H1 (cell line): ENCODE measurements at regions not wholly inside any gene's neighbourhood (a gene's known extent, or its start where the extent isn't known, plus 50 kb on each side); places are given as distances from the start of the nearest gene placed in this dataset.

ENCODE experiments used
- CTCF ChIA-PET: fragments of 300-600 bp; sonication (Branson Sonifier 250); formaldehyde crosslinking; loops from one replicate; lab custom pipeline; 2021; ENCODE audit not compliant: partially characterized antibody; lab: Charles Lee
- POLR2A ChIA-PET: fragments of 300-600 bp; sonication (Branson Sonifier 250); formaldehyde crosslinking; loops from one replicate; lab custom pipeline; 2021; ENCODE audit warnings: inconsistent platforms; ENCODE audit not compliant: partially characterized antibody; lab: Charles Lee
- DNase-seq, 2 experiments: peaks; one replicate each; pipeline versions ENCODE4 v3.0.0 to v3.0.0-alpha.2; 2010 to 2022; ENCODE audit warnings: low spot score in 2 of 2, low read depth in 1 of 2, mixed read lengths in 1 of 2
- FAIRE-seq: peaks from 2 replicates; lab custom pipeline; 2011; peaks lifted over from hg19 to GRCh38; lab: Jason Lieb, UNC
- H2AFZ ChIP-seq: 2 replicates; pipeline ENCODE4 v1.8.1; 2012; ENCODE audit warnings: low read length, inconsistent platforms
- H2AK5ac ChIP-seq: 2 replicates; pipeline ENCODE4 v1.6.1; 2013; ENCODE audit warnings: low read depth, low read length
- H2BK120ac ChIP-seq: replicated peaks from 2 replicates; pipeline ENCODE3; 2013; ENCODE audit warnings: low read depth, low read length, inconsistent platforms
- H2BK12ac ChIP-seq: 2 replicates; pipeline ENCODE4 v1.6.1; 2013; ENCODE audit warnings: low read depth, low read length
- H2BK15ac ChIP-seq: 2 replicates; pipeline ENCODE4 v1.6.1; 2013; ENCODE audit warnings: low read length
- H2BK20ac ChIP-seq: 2 replicates; pipeline ENCODE4 v1.6.1; 2013; ENCODE audit warnings: low read length
- H2BK5ac ChIP-seq: 2 replicates; pipeline ENCODE4 v1.6.1; 2013; ENCODE audit warnings: low read depth, low read length
- H3K14ac ChIP-seq: 2 replicates; pipeline ENCODE4 v1.6.1; 2013; ENCODE audit warnings: inconsistent platforms; ENCODE audit not compliant: insufficient read length
- H3K18ac ChIP-seq: 2 replicates; pipeline ENCODE4 v1.6.1; 2013; ENCODE audit warnings: low read length; ENCODE audit errors: extremely low read depth
- H3K23ac ChIP-seq: 2 replicates; pipeline ENCODE4 v1.6.1; 2013; ENCODE audit warnings: inconsistent platforms; ENCODE audit not compliant: insufficient read length
- H3K23me2 ChIP-seq: 2 replicates; pipeline ENCODE4 v1.6.1; 2013; ENCODE audit warnings: low read depth, low read length
- H3K27ac ChIP-seq: 2 replicates; pipeline ENCODE4 v1.6.1; 2011; ENCODE audit warnings: low read depth, low read length, inconsistent platforms
- H3K27me3 ChIP-seq, 4 experiments: replicated peaks in 1 of 4; 1 replicate in 1 of 4; 2 replicates in 3 of 4; pipeline versions ENCODE4 v1.6.1 to v1.8.1; 2011 to 2013; ENCODE audit warnings: low read length in 3 of 4, mild to moderate bottlenecking in 3 of 4, inconsistent platforms in 2 of 4, mixed read lengths in 2 of 4, moderate library complexity in 1 of 4; ENCODE audit not compliant: control insufficient read depth in 3 of 4, insufficient read depth in 3 of 4; ENCODE audit errors: extremely low read depth in 1 of 4
- H3K36me3 ChIP-seq, 4 experiments: 2 replicates each; pipeline versions ENCODE4 v1.6.1 to v1.8.1; 2011 to 2013; ENCODE audit warnings: mild to moderate bottlenecking in 4 of 4, low read length in 3 of 4, moderate library complexity in 2 of 4, control low read depth in 1 of 4, inconsistent platforms in 1 of 4; ENCODE audit not compliant: insufficient read depth in 4 of 4, control insufficient read depth in 2 of 4
- H3K4ac ChIP-seq: replicated peaks from 2 replicates; pipeline ENCODE3; 2013; ENCODE audit warnings: low read length, low read depth, mixed read lengths, inconsistent platforms; ENCODE audit not compliant: insufficient read length
- H3K4me1 ChIP-seq, 4 experiments: replicated peaks in 1 of 4; 1 replicate in 1 of 4; 2 replicates in 3 of 4; pipeline versions ENCODE4 v1.6.1 to v1.8.1; 2011 to 2013; ENCODE audit warnings: low read length in 3 of 4, inconsistent platforms in 2 of 4, mixed read lengths in 1 of 4; ENCODE audit not compliant: insufficient read depth in 4 of 4, control insufficient read depth in 3 of 4
- H3K4me2 ChIP-seq, 2 experiments: 2 replicates each; pipeline versions ENCODE4 v1.6.1 to v1.8.1; 2011 to 2013; ENCODE audit warnings: low read depth in 2 of 2, low read length in 2 of 2, control low read depth in 1 of 2, inconsistent platforms in 1 of 2, mild to moderate bottlenecking in 1 of 2; ENCODE audit not compliant: insufficient read depth in 1 of 2
- H3K4me3 ChIP-seq, 4 experiments: fragments of 200-600, 300-600 bp in 1 of 4; sonication (generic), shearing (Covaris generic), sonication (Bioruptor Twin) in 1 of 4; 2 replicates each; pipeline versions ENCODE4 v1.5.1 to v1.8.1; 2011 to 2016; ENCODE audit warnings: low read length in 4 of 4, low read depth in 3 of 4, control low read depth in 2 of 4, inconsistent platforms in 2 of 4, mild to moderate bottlenecking in 2 of 4, mixed read lengths in 1 of 4, moderate library complexity in 1 of 4; ENCODE audit not compliant: insufficient read depth in 2 of 4; ENCODE audit errors: extremely low read depth in 1 of 4
- H3K56ac ChIP-seq: replicated peaks from 2 replicates; pipeline ENCODE3; 2013; ENCODE audit warnings: low read depth, mild to moderate bottlenecking, mixed read lengths, low read length, inconsistent platforms; ENCODE audit not compliant: insufficient read length
- H3K79me1 ChIP-seq: 2 replicates; pipeline ENCODE4 v1.6.1; 2013; ENCODE audit warnings: low read depth, low read length, control low read depth
- H3K79me2 ChIP-seq, 2 experiments: 2 replicates each; pipeline versions ENCODE4 v1.6.1 to v1.8.1; 2012 to 2013; ENCODE audit warnings: low read length in 2 of 2, mild to moderate bottlenecking in 2 of 2, inconsistent platforms in 1 of 2; ENCODE audit not compliant: insufficient read depth in 2 of 2, control insufficient read depth in 1 of 2
- H3K9ac ChIP-seq, 4 experiments: replicated peaks in 1 of 4; 1 replicate in 1 of 4; 2 replicates in 3 of 4; pipeline versions ENCODE4 v1.6.1 to v1.8.1; 2011 to 2013; ENCODE audit warnings: low read depth in 3 of 4, low read length in 3 of 4, control low read depth in 2 of 4, mild to moderate bottlenecking in 2 of 4, moderate library complexity in 2 of 4, inconsistent platforms in 1 of 4; ENCODE audit errors: extremely low read depth in 1 of 4
- H3K9me3 ChIP-seq, 2 experiments: 2 replicates each; pipeline versions ENCODE4 v1.6.1 to v1.8.1; 2012 to 2013; ENCODE audit warnings: mild to moderate bottlenecking in 2 of 2, moderate library complexity in 2 of 2, control low read depth in 1 of 2, inconsistent platforms in 1 of 2, low read depth in 1 of 2, low read length in 1 of 2, mixed read lengths in 1 of 2; ENCODE audit not compliant: insufficient read depth in 2 of 2
- H4K20me1 ChIP-seq, 2 experiments: replicated peaks in 1 of 2; 2 replicates each; pipeline versions ENCODE3 to v1.8.1; 2011 to 2013; ENCODE audit warnings: inconsistent platforms in 2 of 2, low read length in 2 of 2, mild to moderate bottlenecking in 1 of 2; ENCODE audit not compliant: insufficient read depth in 2 of 2, control insufficient read depth in 1 of 2
- H4K5ac ChIP-seq: 2 replicates; pipeline ENCODE4 v1.6.1; 2013; ENCODE audit warnings: low read length, low read depth, mixed read lengths, inconsistent platforms; ENCODE audit not compliant: insufficient read length
- H4K8ac ChIP-seq: 2 replicates; pipeline ENCODE4 v1.8.0; 2013; ENCODE audit warnings: mild to moderate bottlenecking, moderate library complexity, low read length, inconsistent platforms; ENCODE audit not compliant: insufficient read depth; ENCODE audit errors: extremely low read depth
- H4K91ac ChIP-seq: replicated peaks from 2 replicates; pipeline ENCODE3; 2013; ENCODE audit warnings: low read length, mixed read lengths, inconsistent platforms; ENCODE audit not compliant: insufficient read length
- ATF3 ChIP-seq: IDR thresholded peaks from 2 replicates; pipeline ENCODE4 v1.6.1; 2011; ENCODE audit warnings: low read depth, mild to moderate bottlenecking, low read length; ENCODE audit not compliant: insufficient read depth
- BACH1 ChIP-seq: IDR thresholded peaks from 2 replicates; pipeline ENCODE4 v1.6.1; 2012; ENCODE audit warnings: low read length, improper control_type of control experiment
- CBX8 ChIP-seq: fragments of 300-800, 300-1000 bp; sonication (generic); IDR thresholded peaks from 2 replicates; pipeline ENCODE4 v1.7.1; 2016; ENCODE audit warnings: low read depth, low read length, borderline replicate concordance
- EZH2 ChIP-seq: fragments of 200-600 bp; sonication (generic); IDR thresholded peaks from 2 replicates; pipeline ENCODE4 v1.7.1; 2012; ENCODE audit warnings: low read depth, mild to moderate bottlenecking, moderate library complexity, low read length, inconsistent platforms; ENCODE audit not compliant: severe bottlenecking
- KDM4A ChIP-seq: IDR thresholded peaks from one replicate; pipeline ENCODE4 v1.7.1; 2012; ENCODE audit warnings: low read depth, mild to moderate bottlenecking, moderate library complexity, low read length, inconsistent platforms; ENCODE audit not compliant: severe bottlenecking
- NANOG ChIP-seq: IDR thresholded peaks from 2 replicates; pipeline ENCODE4 v1.6.1; 2011; ENCODE audit warnings: low read length, low read depth, mild to moderate bottlenecking, inconsistent platforms; ENCODE audit not compliant: insufficient read depth, poor library complexity, severe bottlenecking
- POU5F1 ChIP-seq: IDR thresholded peaks from 2 replicates; pipeline ENCODE4 v1.6.1; 2011; ENCODE audit warnings: low read depth, mild to moderate bottlenecking, low read length, moderate library complexity
- RFX5 ChIP-seq: IDR thresholded peaks from 2 replicates; pipeline ENCODE4 v1.6.1; 2011; ENCODE audit warnings: low read depth, low read length, improper control_type of control experiment, borderline replicate concordance
- TEAD4 ChIP-seq: IDR thresholded peaks from 2 replicates; pipeline ENCODE4 v1.6.1; 2012; ENCODE audit warnings: low read depth, low read length, inconsistent platforms, mixed read lengths
- WGBS, 2 experiments: shearing (Covaris generic) in 1 of 2; methylation state at CpG; one replicate each; pipeline versions ENCODE4 v1.1.6 to v1.1.7; 2013 to 2015; ENCODE audit warnings: low lambda C conversion rate in 2 of 2, mixed read lengths in 2 of 2, inconsistent platforms in 1 of 2, low coverage in 1 of 2, missing lambda C conversion rate in 1 of 2; ENCODE audit not compliant: insufficient replicate concordance in 2 of 2, insufficient coverage in 1 of 2, insufficient read length in 1 of 2; ENCODE audit errors: extremely low coverage in 1 of 2, missing lambda C conversion rate in 1 of 2; 5-methylcytosine and 5-hydroxymethylcytosine counted together

GRCh38 chr13:83056269-83056668 lies 826.0 kb downstream of the SLITRK1 start:
- Histone ChIP-seq H2AFZ (no peak overlapping the region), H3K9me3 (no peaks in the 10 kb centered on the region), H3K4ac (no peak overlapping the region), H2BK20ac (no peak overlapping the region), H3K9ac (no peak overlapping the region), H3K18ac (no peak overlapping the region), H3K4me2 (no peak overlapping the region), H2BK5ac (no peak overlapping the region), H3K4me3 (no peak overlapping the region), H3K23ac (no peak overlapping the region), H2BK120ac (no peak overlapping the region), H3K14ac (no peak overlapping the region), H4K20me1 (no peaks in the 10 kb centered on the region), H2BK15ac (no peak overlapping the region), H2AK5ac (no peak overlapping the region), H3K36me3 (no peaks in the 10 kb centered on the region), H3K27ac (no peak overlapping the region), H4K8ac (no peak overlapping the region), H3K4me1 (no peaks in the 10 kb centered on the region), H3K79me2 (no peaks in the 10 kb centered on the region), H3K56ac (no peak overlapping the region), H3K79me1 (no peaks in the 10 kb centered on the region), H3K27me3 (no peaks in the 10 kb centered on the region), H3K23me2 (no peaks in the 10 kb centered on the region), H4K5ac (no peak overlapping the region), H4K91ac (no peak overlapping the region), H2BK12ac (no peak overlapping the region)
- WGBS, 2 experiments = 89% methylated on average over 3 of the region's 3 CpGs; no CpG with 5 or more reads in 1 of the 2 experiments
- ChIA-PET CTCF (no interaction called here), POLR2A (no interaction called here)
- no peak for TF ChIP-seq POU5F1
- TF ChIP-seq ATF3 = no peak
- no peak for TF ChIP-seq CBX8
- no peak for TF ChIP-seq RFX5
- no peak for TF ChIP-seq TEAD4
- TF ChIP-seq BACH1 = no peak
- no peak for TF ChIP-seq NANOG
- TF ChIP-seq KDM4A = no peak
- TF ChIP-seq EZH2 = no peak
- no peak for FAIRE-seq
- no peak for DNase-seq
